Activated CD4-positive, alpha-beta T cell treated with anti-CD3 and anti-CD28 coated beads, Interleukin-2, amount 50 U/mL, for 16 hours (primary cell): ENCODE measurements at regions not wholly inside any gene's neighbourhood (a gene's known extent, or its start where the extent isn't known, plus 50 kb on each side); places are given as distances from the start of the nearest gene placed in this dataset.
"Not testable (repeated sequence)": the region's sequence is repeated elsewhere in the genome, so short reads cannot be mapped to it uniquely, and the experiment has no call there.

ENCODE experiments used
- DNase-seq: peaks from one replicate; pipeline ENCODE4 v3.0.0-alpha.2; 2020

- DNase-seq = no peak
Observed at GRCh38 chr10:44752451-44753441, 158.4 kb upstream of the TMEM72 start.

GRCh38 chr10:44754355-44754754 is 156.8 kb upstream of the TMEM72 start:
- not testable (repeated sequence) for DNase-seq

DNA sequence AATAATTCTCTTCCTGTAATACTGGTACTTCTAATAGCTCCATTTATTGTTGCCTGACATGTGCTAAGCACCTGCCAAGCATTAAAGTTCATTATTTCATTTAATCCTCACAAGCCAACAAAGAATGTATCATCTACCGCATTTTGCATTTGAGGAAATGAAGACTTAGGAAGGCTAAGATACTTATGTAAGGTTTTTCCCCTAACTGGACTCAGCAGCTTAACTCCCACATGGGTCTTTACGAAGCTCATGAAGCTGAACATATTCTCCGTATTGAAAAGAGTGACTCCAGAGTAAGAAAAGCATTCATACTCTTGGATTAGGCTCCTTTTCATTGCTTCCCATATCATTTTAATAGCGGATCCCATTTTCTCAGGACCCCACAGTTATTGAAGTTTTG is 155.7 kb upstream of the TMEM72 start:
- DNase-seq = no peak

- no peak for DNase-seq
Observed at GRCh38 chr10:44756216-44756615, 154.9 kb upstream of the TMEM72 start.

DNA sequence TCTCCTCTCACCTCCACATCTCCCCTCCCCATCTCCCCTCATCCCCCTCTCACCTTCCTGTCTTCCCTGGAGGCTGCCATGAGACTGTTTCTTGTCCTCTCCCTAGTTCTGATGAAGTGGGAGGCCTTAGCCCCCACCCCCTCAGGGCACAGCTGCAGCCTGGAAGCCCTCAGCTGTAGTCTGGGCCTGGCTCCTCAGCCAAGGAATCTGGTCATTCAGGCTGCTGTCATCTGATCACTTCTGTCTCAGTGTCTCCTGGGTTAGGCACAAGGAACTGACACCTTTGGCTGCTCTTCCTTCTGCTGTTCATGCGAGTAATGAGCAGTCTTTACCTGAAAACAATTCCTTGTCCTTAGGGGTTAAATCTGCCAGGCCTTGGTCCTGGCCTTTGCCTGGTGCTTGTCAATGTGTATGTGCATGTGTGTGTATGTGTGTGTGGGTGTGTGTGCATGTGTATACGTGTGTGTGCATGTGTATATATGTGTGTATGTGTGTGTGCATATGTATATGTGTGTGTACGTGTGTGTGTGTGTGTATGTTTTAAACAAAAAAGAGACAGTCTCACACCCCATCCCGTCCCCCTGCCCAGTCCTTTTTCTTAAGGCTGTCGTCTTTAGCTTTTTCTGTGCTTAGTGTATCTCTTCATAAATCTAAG is 153.5 kb upstream of the TMEM72 start:
- DNase-seq = no peak

DNA sequence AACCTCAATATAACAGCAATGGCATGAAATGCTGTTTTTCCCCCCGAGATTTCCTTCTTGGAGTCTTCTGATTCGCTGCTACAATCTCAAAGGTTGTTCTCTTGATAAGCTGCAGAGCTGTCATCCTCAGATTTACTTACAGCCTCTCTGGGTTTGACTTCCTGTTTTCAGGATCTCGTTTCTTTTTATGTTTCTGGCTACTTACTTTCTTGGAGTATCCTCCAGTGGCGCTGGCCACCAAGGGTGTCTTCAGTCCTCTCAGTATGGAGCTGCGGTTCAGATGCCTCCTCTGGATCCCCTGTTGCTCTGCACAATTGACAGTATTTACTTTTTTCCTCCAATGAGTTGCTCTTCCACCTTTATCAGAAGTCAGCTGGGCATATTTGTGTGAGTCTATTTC is 152.0 kb upstream of the TMEM72 start:
- DNase-seq = no peak

- DNase-seq = no peak
Observed at GRCh38 chr10:44760513-44760912, 150.6 kb upstream of the TMEM72 start.

DNA sequence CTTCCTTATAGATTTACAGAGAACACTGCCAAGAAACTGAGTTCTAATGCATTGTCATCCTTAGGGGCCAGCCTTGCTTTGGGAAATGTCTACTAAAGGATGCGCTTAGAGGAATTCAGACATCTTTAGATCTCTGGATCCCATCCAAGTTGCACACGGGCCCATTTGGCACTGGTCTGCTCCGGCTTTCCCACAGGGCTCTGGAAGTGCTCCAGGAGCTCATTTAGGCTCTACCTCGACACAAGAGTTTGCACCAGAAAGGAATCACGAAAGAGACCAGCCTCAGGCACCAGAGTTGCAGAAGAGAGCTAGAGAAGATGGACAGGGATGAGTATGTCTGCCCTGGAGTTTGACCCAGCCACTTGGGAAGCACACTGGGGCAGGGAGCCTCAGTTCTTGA is 150.1 kb upstream of the TMEM72 start:
- DNase-seq = no peak

- no peak for DNase-seq
Observed at GRCh38 chr10:44763331-44763730, 147.8 kb upstream of the TMEM72 start.

DNA sequence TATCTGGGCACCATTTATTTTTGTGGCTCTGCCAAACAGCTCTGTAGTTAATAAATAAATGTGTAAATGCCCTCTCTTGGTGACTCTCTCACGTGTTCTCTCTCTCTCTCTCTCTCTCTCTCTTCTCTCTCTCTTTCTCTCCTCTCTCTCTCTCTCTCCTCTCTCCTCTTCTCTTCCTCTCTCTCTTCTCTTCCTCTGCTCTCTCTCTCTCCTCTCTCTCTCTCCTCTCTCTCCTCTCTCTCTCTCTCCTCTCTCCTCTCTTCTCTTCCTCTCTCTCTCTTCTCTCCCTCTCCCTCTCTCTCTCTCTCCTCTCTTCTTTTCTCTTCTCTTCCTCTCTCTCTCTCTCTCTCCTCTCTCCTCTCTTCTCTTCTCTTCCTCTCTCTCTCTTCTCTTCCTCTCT is 145.8 kb upstream of the TMEM72 start:
- DNase-seq = no peak

- DNase-seq = no peak
Observed at GRCh38 chr10:44766631-44767030, 144.5 kb upstream of the TMEM72 start.

DNA sequence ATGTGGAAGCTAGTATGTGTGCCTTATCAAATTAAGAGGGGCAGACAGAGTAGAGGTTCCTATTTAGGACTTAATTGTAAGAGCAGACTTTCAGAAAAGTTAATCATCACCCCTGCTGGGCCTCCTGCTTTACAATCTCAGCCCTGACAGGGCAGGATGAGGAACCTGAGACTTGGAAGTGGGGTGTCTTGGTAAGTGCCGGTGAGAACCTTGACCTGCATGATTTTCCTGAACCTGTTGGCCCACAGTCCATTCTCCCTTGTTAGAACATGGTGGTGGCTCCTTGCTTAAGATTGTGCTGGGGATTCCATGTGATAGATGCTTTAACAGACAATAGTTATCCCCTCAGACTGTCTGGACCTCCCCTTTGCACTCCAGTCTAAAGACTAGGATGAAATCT is 141.7 kb upstream of the TMEM72 start:
- DNase-seq = no peak

GRCh38 chr10:44771233-44771995 is 139.7 kb upstream of the TMEM72 start:
- DNase-seq = no peak

- DNase-seq = no peak
Observed at GRCh38 chr10:44773565-44773964, 137.6 kb upstream of the TMEM72 start.

GRCh38 chr10:44774676-44775401 is 136.3 kb upstream of the TMEM72 start:
- no peak for DNase-seq

GRCh38 chr10:44775402-44775741 is 135.8 kb upstream of the TMEM72 start:
- DNase-seq = no peak

DNA sequence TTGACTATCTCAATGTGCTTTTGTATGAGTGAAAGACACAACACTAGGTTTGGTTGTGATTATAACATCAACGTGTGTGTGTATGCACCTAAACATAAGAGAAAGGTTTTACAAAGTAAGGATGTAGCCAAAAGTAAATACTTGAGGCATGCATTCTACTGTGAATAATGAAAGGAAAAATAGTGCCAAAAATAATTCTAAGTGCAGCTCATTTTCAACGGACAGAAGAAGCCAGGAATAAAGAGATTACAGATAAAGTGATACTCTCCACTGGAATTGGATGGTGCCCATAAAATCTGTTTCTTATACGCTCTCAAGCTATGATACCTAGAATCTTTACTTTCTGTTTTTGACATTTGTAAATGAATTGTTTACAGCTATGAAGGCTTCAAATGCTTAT is 135.0 kb upstream of the TMEM72 start:
- no peak for DNase-seq

GRCh38 chr10:44779511-44779910 is 131.6 kb upstream of the TMEM72 start:
- no peak for DNase-seq

DNA sequence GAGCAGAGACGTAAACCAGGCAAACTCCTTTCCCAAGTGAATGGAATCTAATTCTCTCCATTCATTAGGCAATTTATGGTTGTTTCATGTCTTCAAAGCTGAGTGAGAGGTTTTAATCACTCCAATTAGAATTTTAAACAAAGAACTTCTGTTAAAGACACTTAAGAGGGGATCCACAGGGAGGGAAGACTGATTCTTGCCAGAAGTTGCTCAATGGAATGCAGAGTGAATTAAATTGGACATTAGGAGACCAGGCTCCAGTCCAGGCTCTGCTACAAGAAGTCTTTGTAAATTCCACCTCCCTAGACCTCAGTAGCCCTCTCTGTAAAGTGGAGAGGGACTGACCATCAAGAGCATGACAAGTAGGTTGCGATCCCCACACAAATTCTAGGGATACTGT is 130.7 kb upstream of the TMEM72 start:
- DNase-seq = no peak

DNA sequence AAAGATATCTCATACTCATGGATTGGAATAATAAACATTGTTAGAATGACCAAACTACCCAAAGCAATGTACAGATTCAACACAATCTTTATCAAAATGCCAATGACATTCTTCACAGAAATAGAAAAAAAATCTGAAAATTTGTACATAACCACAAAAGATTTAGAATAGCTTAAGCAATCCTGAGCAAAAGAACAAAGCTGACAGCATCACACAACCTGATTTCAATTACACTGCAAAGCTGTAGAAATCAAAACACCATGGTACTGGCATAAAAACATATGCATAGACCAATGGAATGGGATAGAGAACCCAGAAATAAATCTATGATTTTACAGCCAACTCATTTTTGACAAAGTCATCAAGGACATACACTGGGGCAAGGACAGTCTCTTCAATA is 130.0 kb upstream of the TMEM72 start:
- DNase-seq = no peak

GRCh38 chr10:44786286-44786850 is 124.8 kb upstream of the TMEM72 start:
- no peak for DNase-seq

GRCh38 chr10:44787480-44788075 is 123.6 kb upstream of the TMEM72 start:
- DNase-seq = no peak
